ENCODE measurements at regions not wholly inside any gene's neighbourhood (a gene's known extent, or its start where the extent isn't known, plus 50 kb on each side); places are given as distances from the start of the nearest gene placed in this dataset.
"Not testable (repeated sequence)": the region's sequence is repeated elsewhere in the genome, so short reads cannot be mapped to it uniquely, and the experiment has no call there.

GRCh38 chr2:155880382-155880781 lies 452.1 kb downstream of the NR4A2 start:
- DNase-seq = not testable (repeated sequence)

- DNase-seq = not testable (repeated sequence)
These were observed 452.6 kb downstream of the NR4A2 start for GRCh38 chr2:155879900-155880299.

GRCh38 chr2:155872396-155872795 lies 460.1 kb downstream of the NR4A2 start:
- no peak for DNase-seq

- no peak for DNase-seq
These were observed 460.6 kb downstream of the NR4A2 start for GRCh38 chr2:155871940-155872339.

- no peak for DNase-seq
These were observed 465.0 kb downstream of the NR4A2 start for GRCh38 chr2:155867564-155867963.

GRCh38 chr2:155866477-155866876 lies 466.0 kb downstream of the NR4A2 start:
- no peak for DNase-seq

- DNase-seq = no peak
These were observed 480.4 kb downstream of the NR4A2 start for GRCh38 chr2:155852156-155852555.

- no peak for DNase-seq
These were observed 486.3 kb downstream of the NR4A2 start for GRCh38 chr2:155846259-155846658.

GRCh38 chr2:155844461-155844860 lies 488.1 kb downstream of the NR4A2 start:
- no peak for DNase-seq

GRCh38 chr2:155842103-155842502 lies 490.4 kb downstream of the NR4A2 start:
- DNase-seq = no peak

- DNase-seq = no peak
These were observed 491.1 kb downstream of the NR4A2 start for GRCh38 chr2:155841442-155841841.

GRCh38 chr2:155840661-155841060 lies 491.9 kb downstream of the NR4A2 start:
- no peak for DNase-seq

GRCh38 chr2:155839991-155840390 lies 492.5 kb downstream of the NR4A2 start:
- DNase-seq = no peak

GRCh38 chr2:155839436-155839835 lies 493.1 kb downstream of the NR4A2 start:
- no peak for DNase-seq

- no peak for DNase-seq
These were observed 496.1 kb downstream of the NR4A2 start for GRCh38 chr2:155836439-155836838.

GRCh38 chr2:155830817-155831579 lies 501.5 kb downstream of the NR4A2 start:
- no peak for DNase-seq

- DNase-seq = no peak
These were observed 502.2 kb downstream of the NR4A2 start for GRCh38 chr2:155830351-155830750.

GRCh38 chr2:155825876-155826275 lies 506.6 kb downstream of the NR4A2 start:
- no peak for DNase-seq

GRCh38 chr2:155815851-155816250 lies 516.7 kb downstream of the NR4A2 start:
- no peak for DNase-seq

- DNase-seq = no peak
These were observed 517.2 kb downstream of the NR4A2 start for GRCh38 chr2:155815275-155815674.

- DNase-seq = no peak
These were observed 522.1 kb downstream of the NR4A2 start for GRCh38 chr2:155810411-155810810.

GRCh38 chr2:155802888-155803287 lies 529.6 kb downstream of the NR4A2 start:
- DNase-seq = no peak

- no peak for DNase-seq
These were observed 539.9 kb downstream of the NR4A2 start for GRCh38 chr2:155792666-155793065.

- DNase-seq = no peak
These were observed 562.0 kb downstream of the NR4A2 start for GRCh38 chr2:155770516-155770915.

Measured in stimulated activated CD4-positive, alpha-beta T cell treated with anti-CD3 and anti-CD28 coated beads, Interleukin-4, amount 100 ng/mL, for 1 hour (primary cell).